ENCODE measurements at regions not wholly inside any gene's neighbourhood (a gene's known extent, or its start where the extent isn't known, plus 50 kb on each side); places are given as distances from the start of the nearest gene placed in this dataset.

DNA sequence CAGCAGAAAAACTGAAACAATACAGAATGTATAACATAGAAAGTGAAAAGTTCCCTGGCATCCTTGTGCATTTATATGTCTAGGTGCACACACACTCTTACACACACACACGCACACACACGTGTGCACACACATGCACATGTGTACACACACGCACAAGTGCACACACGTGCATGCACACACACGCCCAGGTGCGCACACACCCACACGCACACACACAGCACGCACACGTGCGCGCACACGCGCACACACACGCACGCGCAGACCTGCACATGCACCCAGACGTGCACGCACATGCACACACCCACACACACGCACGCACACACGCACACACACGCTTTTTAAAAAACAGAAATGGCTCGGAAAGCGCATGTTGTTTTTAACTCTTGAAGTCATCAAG, 86.5 kb downstream of the NUF2 start:
- TF ChIP-seq EZH2 (IDR thresholded peaks at IDR 0.05; ENCODE audit: insufficient read depth, poor library complexity, severe bottlenecking) (no peak), EZH2phosphoT487 (IDR thresholded peaks at IDR 0.05; ENCODE audit: insufficient read depth, low read depth) (no peak)
